ENCODE measurements at regions not wholly inside any gene's neighbourhood (a gene's known extent, or its start where the extent isn't known, plus 50 kb on each side); places are given as distances from the start of the nearest gene placed in this dataset.

GRCh38 chr6:91340896-91341395 is 754.1 kb upstream of the MAP3K7 start:
- no peaks in the 10 kb centered on the region for H3K4me1 ChIP-seq (ENCODE audit: control insufficient read depth, extremely low read depth, insufficient read depth, low read length)
- H4K20me1 ChIP-seq (ENCODE audit: control insufficient read depth, extremely low read depth, insufficient read depth, low read length) = no peaks in the 10 kb centered on the region
- no peak overlapping the region for H3K4me2 ChIP-seq (ENCODE audit: extremely low read depth, insufficient read depth, low read length)
- H3K36me3 ChIP-seq (ENCODE audit: control insufficient read depth, insufficient read depth, low read length) = no peaks in the 10 kb centered on the region
- no peak for DNase-seq (ENCODE audit: low read depth in 2 of 2)
- no peaks in the 10 kb centered on the region for H3K79me2 ChIP-seq (ENCODE audit: control insufficient read depth, insufficient read depth, low read length)
- H3K9ac ChIP-seq (ENCODE audit: insufficient read depth, low read length) = no peak overlapping the region
- no peaks in the 10 kb centered on the region for H3K27me3 ChIP-seq (ENCODE audit: control insufficient read depth, insufficient read depth, low read length)
- H3K4me3 ChIP-seq (replicated peaks in 1 of 4; ENCODE audit: control extremely low read depth in 1 of 4, insufficient read depth in 1 of 4, low read depth in 3 of 4, low read length in 4 of 4) = no peak overlapping the region
- H2AFZ ChIP-seq (ENCODE audit: low read length) = no peak overlapping the region
- no peaks in the 10 kb centered on the region for H3K9me3 ChIP-seq (ENCODE audit: control insufficient read depth, insufficient read depth, low read depth, low read length)
- TF ChIP-seq CTCF (conservative IDR thresholded peaks at IDR 0.05 in 1 of 2, IDR thresholded peaks at IDR 0.05 in 1 of 2; ENCODE audit: low read depth in 1 of 2, low read length in 2 of 2) = no peak
- TF ChIP-seq EZH2 (IDR thresholded peaks at IDR 0.05; ENCODE audit: low read length, missing control alignments) = no peak
- H3K27ac ChIP-seq (ENCODE audit: insufficient read depth, low read length) = no peak overlapping the region

GRCh38 chr6:91337967-91338366 is 751.1 kb upstream of the MAP3K7 start:
- H3K4me2 ChIP-seq (ENCODE audit: extremely low read depth, insufficient read depth, low read length) = no peak overlapping the region
- no peak overlapping the region for H2AFZ ChIP-seq (ENCODE audit: low read length)
- H4K20me1 ChIP-seq (ENCODE audit: control insufficient read depth, extremely low read depth, insufficient read depth, low read length) = no peaks in the 10 kb centered on the region
- no peaks in the 10 kb centered on the region for H3K27me3 ChIP-seq (ENCODE audit: control insufficient read depth, insufficient read depth, low read length)
- H3K27ac ChIP-seq (ENCODE audit: insufficient read depth, low read length) = no peak overlapping the region
- TF ChIP-seq CTCF (conservative IDR thresholded peaks at IDR 0.05 in 1 of 2, IDR thresholded peaks at IDR 0.05 in 1 of 2; ENCODE audit: low read depth in 1 of 2, low read length in 2 of 2) (peak in 1 of 2 donors; percentile 29), EZH2 (IDR thresholded peaks at IDR 0.05; ENCODE audit: low read length, missing control alignments) (no peak)
- DNase-seq (ENCODE audit: low read depth in 2 of 2) = no peak
- no peaks in the 10 kb centered on the region for H3K4me1 ChIP-seq (ENCODE audit: control insufficient read depth, extremely low read depth, insufficient read depth, low read length)
- no peaks in the 10 kb centered on the region for H3K9me3 ChIP-seq (ENCODE audit: control insufficient read depth, insufficient read depth, low read depth, low read length)
- no peaks in the 10 kb centered on the region for H3K36me3 ChIP-seq (ENCODE audit: control insufficient read depth, insufficient read depth, low read length)
- H3K79me2 ChIP-seq (ENCODE audit: control insufficient read depth, insufficient read depth, low read length) = no peaks in the 10 kb centered on the region
- no peak overlapping the region for H3K4me3 ChIP-seq (replicated peaks in 1 of 4; ENCODE audit: control extremely low read depth in 1 of 4, insufficient read depth in 1 of 4, low read depth in 3 of 4, low read length in 4 of 4)
- H3K9ac ChIP-seq (ENCODE audit: insufficient read depth, low read length) = no peak overlapping the region

DNA sequence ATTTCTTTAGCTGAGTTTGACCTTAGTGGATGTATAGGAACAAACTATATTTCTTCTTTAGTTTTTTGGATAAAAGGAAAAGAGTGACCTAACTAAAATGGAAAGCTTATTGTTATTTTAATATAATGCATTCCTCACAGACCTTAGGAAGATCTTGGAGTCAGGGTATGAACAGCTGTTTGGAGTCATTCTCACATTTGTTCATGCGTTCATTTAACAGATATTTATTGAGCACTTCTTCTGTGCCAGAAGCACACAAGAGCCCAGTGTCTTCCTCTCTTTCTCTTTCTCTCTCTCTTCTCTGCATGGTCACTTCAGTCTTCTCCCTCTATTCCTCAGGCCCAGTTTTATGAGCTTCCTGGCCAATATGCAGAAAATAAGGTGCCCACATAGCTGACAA is 744.0 kb upstream of the MAP3K7 start:
- Histone ChIP-seq H2AFZ (ENCODE audit: low read length) (no peak overlapping the region), H3K79me2 (ENCODE audit: control insufficient read depth, insufficient read depth, low read length) (no peaks in the 10 kb centered on the region), H3K4me1 (ENCODE audit: control insufficient read depth, extremely low read depth, insufficient read depth, low read length) (no peaks in the 10 kb centered on the region), H3K27me3 (ENCODE audit: control insufficient read depth, insufficient read depth, low read length) (no peaks in the 10 kb centered on the region), H3K4me3 (replicated peaks in 1 of 4; ENCODE audit: control extremely low read depth in 1 of 4, insufficient read depth in 1 of 4, low read depth in 3 of 4, low read length in 4 of 4) (no peak overlapping the region), H3K9me3 (ENCODE audit: control insufficient read depth, insufficient read depth, low read depth, low read length) (no peaks in the 10 kb centered on the region), H3K9ac (ENCODE audit: insufficient read depth, low read length) (no peak overlapping the region), H3K27ac (ENCODE audit: insufficient read depth, low read length) (no peak overlapping the region), H3K4me2 (ENCODE audit: extremely low read depth, insufficient read depth, low read length) (no peak overlapping the region), H4K20me1 (ENCODE audit: control insufficient read depth, extremely low read depth, insufficient read depth, low read length) (no peaks in the 10 kb centered on the region), H3K36me3 (ENCODE audit: control insufficient read depth, insufficient read depth, low read length) (no peaks in the 10 kb centered on the region)
- TF ChIP-seq EZH2 (IDR thresholded peaks at IDR 0.05; ENCODE audit: low read length, missing control alignments) (no peak), CTCF (conservative IDR thresholded peaks at IDR 0.05 in 1 of 2, IDR thresholded peaks at IDR 0.05 in 1 of 2; ENCODE audit: low read depth in 1 of 2, low read length in 2 of 2) (no peak)
- no peak for DNase-seq (ENCODE audit: low read depth in 2 of 2)

Measured in fibroblast of lung (primary cell).